HG03196 (cell line): ENCODE measurements at regions not wholly inside any gene's neighbourhood (a gene's known extent, or its start where the extent isn't known, plus 50 kb on each side); places are given as distances from the start of the nearest gene placed in this dataset.

Experiments
- ATAC-seq: cut with Tn5 transposase; IDR thresholded peaks from one replicate; pipeline ENCODE4 v1.9.1; 2021; ENCODE audit not compliant: unreplicated experiment

DNA sequence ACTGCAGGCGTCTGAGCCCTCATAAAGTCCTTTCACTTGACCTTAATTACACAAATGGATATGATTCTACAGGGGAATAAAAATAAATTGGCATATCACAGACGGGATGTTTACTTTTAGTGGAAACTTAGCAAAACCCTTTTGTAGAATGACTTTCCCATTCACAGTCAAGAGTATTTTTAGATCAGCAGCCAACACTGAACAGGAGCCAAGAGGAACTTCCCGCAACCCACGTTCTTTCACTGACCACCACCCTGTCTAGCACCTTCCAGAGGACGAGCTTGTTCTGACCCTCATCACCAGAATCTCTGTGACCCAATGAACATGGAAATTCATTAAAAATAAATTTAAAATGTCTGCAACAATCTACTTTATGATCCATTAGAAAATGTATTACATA lies 119.0 kb upstream of the SNTG2 start:
- ATAC-seq = no peak

DNA sequence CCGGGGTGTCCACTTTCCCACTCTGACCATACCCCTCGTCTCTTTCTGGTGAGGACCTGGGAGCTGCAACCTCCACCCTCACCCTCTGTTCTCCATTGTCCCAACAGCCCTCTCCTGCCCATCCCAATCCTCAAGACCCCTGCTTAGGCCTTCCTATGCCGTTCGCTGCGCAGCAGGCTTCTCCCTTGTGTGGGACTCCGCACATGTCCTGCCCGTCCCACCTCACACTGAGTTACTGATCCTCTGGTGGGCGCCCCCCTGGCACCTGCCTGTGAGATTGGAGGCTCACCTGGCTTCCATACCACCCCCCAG lies 119.5 kb upstream of the SNTG2 start:
- ATAC-seq = no peak

DNA sequence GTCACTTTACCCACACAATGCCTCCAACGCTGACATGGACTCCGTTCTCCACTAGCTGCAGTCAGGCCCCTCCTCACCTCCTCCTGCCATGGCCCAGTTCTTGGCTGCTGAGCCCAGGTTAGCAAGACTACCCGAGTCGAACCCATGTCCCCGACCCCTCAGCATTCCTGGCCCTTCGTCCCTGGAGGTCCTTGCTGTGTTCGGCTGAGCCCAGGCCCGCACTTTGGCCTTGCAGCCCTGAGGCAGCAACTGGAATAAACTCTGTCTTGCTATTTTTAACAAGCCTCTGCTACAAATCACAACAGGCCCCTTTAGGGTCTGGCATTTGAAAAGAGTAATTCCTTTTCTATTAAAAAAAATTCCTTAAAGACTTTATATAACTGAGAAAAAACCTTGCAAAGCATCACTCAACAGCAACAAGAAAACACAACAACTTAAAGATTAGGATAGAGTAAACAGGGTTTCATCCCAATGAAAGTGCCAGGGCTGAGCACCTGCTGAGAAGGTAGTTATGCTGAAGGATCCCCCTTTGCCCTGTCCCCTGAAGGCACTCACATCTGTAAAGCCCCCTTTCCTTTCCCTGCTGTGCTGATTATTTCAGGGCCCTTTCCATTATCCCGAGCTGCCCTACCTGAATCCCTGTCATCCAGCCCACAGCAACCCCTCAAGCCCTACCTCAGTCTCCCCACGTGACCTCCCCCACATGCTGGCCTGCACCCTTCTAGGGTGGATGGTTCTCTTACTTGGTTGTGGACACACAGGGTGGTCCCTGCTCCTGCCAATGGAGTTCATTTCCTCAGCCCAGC lies 120.0 kb upstream of the SNTG2 start:
- ATAC-seq = no peak

DNA sequence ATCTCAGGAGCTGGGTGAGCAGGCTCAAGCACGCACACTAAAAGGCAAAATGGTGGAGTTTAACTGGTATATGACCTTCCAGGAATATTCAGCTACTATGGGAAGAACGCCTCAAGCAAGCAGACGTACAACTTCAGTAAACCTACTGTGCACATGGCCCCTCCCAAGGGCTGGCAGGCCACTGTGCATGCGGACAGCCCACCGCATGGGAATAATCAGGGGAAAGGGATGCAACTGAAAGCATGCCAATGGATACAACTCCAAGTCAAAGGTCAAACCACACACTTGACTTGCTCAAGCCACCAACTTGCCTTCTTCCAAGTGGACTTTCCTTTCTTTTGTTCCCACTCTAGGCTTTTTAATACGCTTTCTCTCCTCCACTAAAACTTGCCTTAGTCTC lies 121.6 kb upstream of the SNTG2 start:
- no peak for ATAC-seq

DNA sequence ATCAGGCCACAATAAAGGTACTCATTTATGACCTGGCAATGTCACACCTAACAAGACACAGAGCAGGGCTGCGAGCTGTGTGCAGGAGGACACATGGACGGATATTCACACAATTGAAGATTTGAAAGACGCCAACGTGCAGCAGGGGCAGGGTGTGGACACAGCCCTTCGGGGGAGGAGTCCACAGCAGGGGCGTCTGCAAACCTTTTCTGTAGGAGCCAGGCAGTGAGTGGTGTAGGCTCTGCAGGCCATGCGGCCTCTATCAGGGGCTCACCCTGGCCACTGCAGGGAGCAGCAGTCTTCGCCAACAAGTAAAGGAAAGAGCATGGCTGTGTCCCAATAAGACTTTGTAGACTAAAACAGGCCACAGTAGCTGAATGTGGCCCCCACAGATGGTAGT lies 125.7 kb upstream of the SNTG2 start:
- no peak for ATAC-seq

DNA sequence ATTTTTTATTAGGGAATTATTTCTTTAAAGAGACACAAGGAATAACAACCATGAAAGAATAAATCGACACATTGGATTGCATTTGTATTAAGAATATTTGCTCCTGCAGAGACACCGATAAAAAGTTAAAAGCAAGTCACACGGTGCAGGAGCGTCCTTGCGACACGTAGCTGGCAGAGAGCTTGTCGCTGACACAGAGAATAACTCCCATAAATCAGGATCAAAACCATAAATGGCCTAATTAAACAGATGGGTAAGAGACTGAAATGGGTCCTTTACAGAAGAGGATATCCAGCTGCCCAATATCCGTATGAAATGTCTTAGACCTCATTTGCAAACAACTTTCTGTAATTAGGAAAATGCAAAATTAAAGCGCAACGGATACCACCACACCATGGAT lies 126.1 kb upstream of the SNTG2 start:
- no peak for ATAC-seq

DNA sequence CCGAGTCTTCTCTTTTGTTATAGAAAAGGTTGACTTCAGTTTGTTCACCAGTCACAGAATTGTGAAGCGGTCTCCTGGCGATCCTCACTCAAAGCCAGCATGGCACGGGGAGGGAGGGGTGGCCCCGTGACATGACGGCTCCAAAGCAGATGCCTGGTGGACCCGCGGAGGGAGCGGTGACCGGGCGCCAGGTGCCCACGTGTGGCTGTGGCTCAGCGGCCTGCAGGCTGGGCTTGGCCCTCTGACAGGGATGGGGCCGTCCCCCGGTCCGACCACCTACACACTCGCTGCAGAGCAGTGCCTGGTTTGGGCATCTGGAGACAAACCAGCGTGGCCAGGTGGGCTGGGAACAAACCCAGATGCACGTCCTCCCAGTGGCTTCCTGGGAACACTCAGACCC lies 129.1 kb upstream of the SNTG2 start:
- ATAC-seq = no peak

DNA sequence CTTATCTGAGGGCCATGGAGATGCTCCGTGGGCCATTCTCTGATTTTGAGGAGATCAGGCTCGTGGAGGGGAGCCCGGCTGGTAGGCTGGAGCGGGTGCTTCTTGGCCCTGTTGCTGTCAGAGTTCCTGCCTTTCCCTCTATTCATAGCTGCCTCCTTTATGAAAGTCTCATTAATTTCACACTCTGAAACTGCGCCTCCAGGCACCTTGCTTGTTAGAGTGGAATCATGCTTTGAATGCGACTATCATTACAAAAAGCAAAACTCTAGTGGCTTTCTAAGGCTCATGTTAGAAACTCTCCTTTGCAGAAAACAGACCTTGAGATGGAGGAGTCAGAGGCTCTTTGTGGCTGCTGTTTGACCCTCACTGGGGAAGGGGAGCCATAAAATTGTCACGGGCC lies 131.0 kb upstream of the SNTG2 start:
- ATAC-seq = no peak

DNA sequence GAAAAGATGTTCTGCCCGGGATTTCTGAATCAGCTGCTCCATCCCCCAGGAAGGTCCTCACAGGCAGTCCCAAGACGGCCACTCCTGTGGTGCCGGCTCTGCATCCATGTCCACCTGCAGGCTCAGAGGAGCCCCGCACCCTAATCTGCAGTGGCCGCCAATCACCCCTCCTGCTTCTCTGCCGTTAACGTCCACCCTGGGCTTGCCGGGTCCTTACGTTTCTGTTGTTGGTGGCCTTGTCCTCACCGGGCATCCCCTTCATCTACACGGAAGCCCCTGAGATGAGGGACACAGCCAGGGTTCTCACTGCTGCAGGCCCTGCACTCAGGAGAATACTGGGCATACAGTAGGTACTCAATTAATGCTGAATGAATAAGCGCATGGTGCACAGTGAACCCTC lies 131.5 kb upstream of the SNTG2 start:
- ATAC-seq = no peak

DNA sequence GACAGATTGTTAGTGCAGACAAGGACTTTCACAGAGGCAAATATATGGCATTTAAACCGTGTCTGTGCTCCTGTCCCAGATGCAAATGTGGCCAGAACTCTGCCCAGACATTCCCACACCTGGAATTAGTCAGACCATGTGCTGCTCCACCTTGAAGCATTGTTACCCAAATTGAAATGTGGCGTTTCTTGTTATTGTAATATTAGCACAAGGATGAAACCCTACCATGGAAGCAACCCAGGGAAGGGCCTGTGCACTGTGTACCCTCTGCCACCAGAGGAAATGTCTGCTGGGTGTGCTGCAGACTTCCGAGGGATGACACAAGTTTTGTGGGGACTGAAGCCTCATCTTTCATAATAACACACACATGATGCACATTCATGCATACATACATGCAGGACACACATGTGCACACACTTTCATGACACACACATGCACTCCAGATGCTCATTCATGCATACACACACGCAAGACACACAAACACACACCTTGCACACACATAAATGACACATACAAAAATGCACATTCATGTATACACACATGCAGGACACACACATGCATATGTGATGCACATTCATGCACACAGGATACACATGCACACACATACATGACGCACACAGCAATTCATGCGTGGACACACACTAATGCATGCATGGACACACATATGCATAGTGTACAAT lies 133.2 kb upstream of the SNTG2 start:
- no peak for ATAC-seq

DNA sequence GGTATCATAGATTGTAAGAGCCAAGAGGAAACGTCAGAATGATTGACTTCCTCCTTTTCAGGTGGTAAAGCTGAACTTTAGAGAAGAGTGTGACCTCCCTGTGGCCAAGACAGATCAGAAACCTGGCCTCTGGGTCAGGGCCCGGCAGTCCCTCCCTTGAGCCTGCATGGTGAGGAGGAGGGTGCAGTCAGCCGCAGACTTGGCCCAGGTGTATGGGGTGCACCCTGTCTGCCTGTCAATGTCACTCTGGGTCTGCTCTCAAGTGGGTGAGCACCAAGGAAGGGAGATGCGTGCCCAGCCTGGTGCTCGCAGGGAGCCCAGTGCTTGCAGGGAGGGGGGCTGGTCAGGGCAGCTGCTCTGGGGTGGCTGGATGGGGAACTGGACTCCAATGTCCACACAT lies 134.4 kb upstream of the SNTG2 start:
- ATAC-seq = no peak

DNA sequence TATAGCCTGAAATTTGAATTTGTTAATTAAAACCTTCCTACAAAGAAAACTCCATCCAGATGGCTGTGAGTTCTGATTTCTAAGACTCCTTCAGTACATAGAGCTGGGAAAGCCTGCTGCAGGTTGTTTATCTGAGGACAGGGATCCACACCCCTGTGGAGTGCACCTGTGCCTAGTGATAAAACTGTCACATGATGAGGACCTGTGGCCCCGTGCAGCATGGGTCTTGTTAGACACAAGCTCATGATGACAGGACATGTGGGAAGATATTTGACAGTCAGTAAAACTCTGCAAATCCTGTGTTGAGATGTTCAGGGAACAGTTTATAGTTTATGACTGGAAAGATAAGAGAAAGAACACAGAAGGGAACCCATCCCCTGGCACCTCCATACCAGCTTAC lies 133.2 kb upstream of the TMEM18 start:
- ATAC-seq = no peak

DNA sequence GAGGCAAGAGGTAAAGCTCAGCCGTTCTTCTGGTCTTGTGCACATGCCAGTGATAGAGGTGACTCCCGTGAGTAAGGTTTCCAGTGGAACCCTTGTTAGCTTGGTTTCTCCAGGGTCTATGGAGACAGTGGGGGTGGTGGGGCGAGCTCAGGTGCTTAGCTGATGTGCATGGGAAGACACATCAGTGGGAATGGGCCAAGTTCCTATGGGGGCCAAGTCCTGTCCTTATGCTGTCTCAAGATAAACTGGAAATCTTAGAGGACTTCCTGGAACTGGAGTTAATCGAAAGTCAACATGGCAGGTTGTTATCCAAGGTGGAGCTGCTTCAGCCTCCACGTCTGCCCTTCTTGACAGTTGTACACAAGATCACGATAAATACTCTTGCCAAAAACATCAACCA lies 130.1 kb upstream of the TMEM18 start:
- no peak for ATAC-seq

DNA sequence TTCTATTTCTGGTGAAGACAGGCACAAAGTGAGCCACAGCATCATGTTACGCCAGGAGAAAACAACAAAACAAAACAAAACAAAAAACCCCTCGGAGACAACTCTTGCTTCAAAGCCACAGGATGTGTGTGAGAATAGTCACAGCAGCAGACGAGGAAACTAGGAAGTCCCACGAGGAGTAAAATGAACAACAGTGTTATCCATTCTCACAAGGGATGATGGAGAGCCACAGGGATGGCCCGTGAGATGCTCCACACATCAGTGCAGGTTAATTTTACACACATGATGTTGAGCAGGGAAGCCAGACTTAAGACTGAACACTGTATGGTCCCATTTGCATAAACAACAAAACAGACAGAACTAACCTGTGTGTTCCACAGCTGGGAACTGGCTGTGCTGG lies 128.5 kb upstream of the TMEM18 start:
- no peak for ATAC-seq

DNA sequence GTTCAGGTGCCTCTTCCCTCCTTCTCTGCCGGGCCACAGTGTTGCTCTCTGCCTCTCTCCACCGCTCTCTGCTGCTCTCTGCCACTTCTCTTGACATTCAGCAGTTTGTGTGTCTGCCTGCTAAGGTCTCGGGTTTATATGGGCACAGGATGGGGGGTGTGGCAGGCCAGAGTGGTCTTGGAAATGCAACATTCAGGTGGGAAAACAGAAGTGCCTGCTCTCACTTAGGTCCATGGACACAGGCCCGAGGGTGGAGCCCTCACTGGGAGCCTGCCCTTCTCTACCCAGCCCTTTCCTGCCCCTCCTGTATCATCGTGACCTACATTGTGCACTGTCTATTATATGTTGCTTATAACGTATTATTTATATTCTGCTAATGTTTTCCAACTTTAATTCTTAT lies 120.8 kb upstream of the TMEM18 start:
- no peak for ATAC-seq

DNA sequence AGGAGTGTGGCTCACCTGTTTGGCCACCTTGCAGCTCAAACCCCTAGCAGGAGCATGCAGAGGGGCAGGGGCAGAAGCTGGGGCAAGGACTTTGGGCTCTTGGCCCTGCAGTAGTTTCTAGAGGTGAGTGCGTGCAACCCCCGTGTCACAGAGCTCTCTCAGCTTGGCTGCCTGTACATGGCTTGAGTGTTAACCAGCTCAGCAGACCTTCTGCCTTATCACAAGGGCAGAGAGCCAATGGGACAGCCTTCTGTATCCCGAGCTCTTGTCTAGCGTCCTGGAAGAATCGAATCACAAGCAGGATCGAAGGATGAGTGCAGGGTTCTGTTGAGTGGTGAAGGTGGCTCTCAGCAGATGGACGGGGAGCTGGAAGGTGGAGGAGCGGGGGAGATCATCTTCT lies 120.3 kb upstream of the TMEM18 start:
- no peak for ATAC-seq

DNA sequence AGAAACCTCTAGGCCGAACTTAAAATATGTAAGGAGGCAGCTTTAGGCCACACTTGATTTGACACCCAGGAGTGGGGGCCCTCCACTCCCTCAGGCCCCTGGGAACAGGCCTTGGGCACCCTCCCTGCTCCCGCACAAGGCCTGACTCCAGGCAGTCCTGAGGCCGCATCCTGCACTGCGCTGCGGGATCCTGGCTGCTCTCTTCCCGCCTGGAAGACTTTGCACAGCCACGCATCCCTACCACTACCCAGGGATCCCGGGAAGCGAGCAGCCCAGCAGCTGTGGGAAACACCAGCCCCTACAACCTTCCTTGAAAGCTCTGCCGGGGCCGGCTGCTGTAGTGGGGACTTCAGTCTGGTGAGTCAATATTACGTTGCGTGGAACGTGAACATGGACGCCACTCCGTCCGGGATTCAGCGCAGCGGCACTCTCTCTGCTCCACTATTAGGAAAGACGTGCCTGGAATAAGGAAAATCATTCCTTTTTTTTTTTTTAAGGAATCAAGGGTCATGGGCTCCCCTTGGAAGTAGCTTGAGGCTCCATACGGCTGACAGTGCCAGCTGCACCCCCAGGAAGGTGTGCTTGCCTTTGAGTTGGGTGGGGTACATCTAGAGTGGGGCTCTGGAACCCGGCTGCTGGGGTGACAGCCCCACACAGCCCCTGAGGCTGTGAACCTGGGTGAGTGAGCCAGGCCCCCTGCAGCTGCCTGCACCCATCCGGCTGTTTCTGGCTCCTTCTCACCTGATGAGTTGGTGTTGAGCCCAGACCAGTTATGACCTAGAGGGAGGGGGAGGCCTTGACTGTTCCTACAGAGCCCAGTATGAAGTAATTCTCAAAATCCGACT lies 119.2 kb upstream of the TMEM18 start:
- ATAC-seq = no peak

DNA sequence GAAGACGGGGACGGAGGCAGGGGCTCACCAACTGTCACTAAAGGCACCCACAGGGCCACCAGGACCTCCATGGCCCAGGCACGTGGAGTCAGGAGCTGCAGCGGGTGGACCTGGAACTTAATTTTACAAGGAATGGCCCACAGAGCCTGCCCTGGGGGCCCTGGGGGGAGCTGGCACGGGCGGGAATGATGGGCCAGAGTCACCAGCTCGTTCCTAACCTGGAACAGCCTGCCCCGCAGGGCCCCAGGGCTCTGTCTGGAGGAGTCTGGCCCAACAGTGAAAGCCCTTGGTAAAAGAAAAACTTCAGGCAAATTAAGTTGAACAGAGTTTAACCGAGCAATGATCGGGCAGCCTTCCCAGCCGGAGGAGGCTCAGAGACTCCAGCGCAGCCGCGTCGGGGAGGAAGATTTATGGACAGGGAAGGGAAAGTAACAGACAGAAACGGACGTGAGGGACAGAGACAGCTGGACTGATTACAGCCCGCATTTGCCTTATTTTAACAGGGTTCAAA lies 118.4 kb upstream of the TMEM18 start:
- ATAC-seq = no peak

DNA sequence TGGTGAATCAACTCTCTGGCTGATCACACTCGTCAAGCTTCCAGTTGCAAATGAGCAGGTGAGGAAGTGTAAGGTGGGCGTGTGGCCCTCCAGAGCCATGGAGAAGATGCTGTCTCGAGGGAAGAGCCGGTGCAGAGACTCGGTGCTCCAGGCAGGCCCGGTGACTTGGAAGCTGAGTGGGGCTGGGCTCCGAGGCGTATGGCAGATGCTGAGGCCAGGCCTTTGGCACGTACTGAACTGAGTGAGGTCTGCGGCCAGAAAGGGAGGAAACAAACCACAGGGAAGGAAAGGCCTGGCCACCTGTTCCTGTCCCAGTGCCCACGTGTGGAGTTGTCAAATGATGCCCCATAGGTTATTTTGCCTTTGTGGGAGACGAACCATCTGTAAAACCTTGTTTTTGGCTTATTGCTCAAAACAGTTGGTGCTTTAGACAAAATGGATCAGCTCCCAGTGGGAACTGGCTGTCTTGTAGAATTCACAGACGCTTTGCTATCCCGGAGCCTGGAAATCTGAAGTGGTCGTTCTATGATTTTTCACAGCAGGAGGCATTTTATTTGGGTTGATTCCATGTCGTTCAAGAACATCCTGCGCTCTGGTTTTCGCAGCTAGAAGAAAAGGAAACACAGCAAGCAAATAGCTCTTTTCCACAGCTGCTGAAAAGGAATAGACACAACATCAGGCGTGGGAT lies 117.5 kb upstream of the TMEM18 start:
- no peak for ATAC-seq

DNA sequence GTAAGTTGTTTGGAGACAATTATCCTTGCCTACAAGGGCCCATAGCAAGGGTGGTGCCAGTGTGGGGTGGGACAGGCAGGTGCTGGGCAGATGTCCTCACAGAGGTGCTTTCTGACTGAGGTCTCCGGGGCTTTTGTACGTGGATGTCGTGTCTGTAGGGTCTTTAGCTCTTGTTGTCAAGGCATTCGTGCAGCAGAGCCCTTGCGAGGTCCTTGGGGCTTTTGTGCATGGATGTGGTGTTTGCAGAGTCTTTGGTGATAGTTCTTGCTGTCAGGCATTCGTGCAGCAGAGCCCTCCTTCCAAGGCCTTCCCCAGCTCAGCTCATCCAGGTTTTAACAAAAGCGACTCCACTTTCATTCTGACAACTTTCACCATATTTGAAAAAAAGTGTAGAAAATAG lies 116.0 kb upstream of the TMEM18 start:
- no peak for ATAC-seq

DNA sequence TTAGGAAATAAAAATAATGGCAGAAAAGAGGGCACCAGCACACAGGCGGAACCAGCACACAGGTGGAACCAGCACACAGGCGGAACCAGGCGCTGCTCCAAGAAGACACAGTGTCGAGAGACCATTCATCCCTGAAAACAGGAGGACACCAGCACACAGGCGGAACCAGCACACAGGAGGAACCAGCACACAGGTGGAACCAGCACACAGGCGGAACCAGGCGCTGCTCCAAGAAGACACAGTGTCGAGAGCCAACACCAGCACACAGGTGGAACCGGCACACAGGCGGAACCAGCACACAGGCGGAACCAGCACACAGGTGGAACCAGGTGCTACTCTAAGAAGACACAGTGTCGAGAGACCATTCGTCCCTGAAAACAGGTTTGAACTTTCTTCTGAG lies 115.5 kb upstream of the TMEM18 start:
- ATAC-seq = no peak
